SK-N-SH (cell line): ENCODE measurements at regions not wholly inside any gene's neighbourhood (a gene's known extent, or its start where the extent isn't known, plus 50 kb on each side); places are given as distances from the start of the nearest gene placed in this dataset.

Experiments used
- CTCF ChIA-PET: fragments of 300-600, 350-600 bp; formaldehyde crosslinking; extraction: SDS; loops from one replicate; lab custom pipeline; 2021; lab: Yijun Ruan, JAX
- POLR2A ChIA-PET: fragments of 350-600 bp; sonication (Branson Sonifier 250); formaldehyde crosslinking; extraction: SDS; loops from one replicate; lab custom pipeline; 2020; ENCODE audit warnings: antibody characterized with exemption, inconsistent platforms; lab: Yijun Ruan, JAX
- DNase-seq: peaks from one replicate; pipeline ENCODE4 v3.0.0; 2012
- H2AFZ ChIP-seq: fragments of 200-600 bp; sonication (generic); 2 replicates; pipeline ENCODE4 v1.8.1; 2016; ENCODE audit warnings: antibody characterized with exemption, mild to moderate bottlenecking, low read depth
- H3F3A ChIP-seq: fragments of 200-600 bp; sonication (generic); replicated peaks from 2 replicates; pipeline ENCODE3; 2016; ENCODE audit warnings: antibody characterized with exemption, mild to moderate bottlenecking; ENCODE audit not compliant: insufficient read depth
- H3K27ac ChIP-seq, 2 experiments: fragments of 200-500 bp in 1 of 2; fragments of 200-600 bp in 1 of 2; sonication (Bioruptor generic) in 1 of 2; sonication (generic), shearing (Covaris generic) in 1 of 2; 2 replicates each; pipeline versions ENCODE4 v1.5.1 to v1.6.1; 2014 to 2016; ENCODE audit warnings: low read depth in 2 of 2, inconsistent platforms in 1 of 2, low read length in 1 of 2, mild to moderate bottlenecking in 1 of 2, mixed read lengths in 1 of 2
- H3K27me3 ChIP-seq: fragments of 200-600 bp; sonication (generic), shearing (Covaris generic); 2 replicates; pipeline ENCODE4 v1.6.1; 2016; ENCODE audit warnings: mixed run types; ENCODE audit not compliant: insufficient read depth
- H3K36me3 ChIP-seq, 2 experiments: fragments of 200-500 bp in 1 of 2; fragments of 200-600 bp in 1 of 2; sonication (Bioruptor generic) in 1 of 2; sonication (generic) in 1 of 2; replicated peaks in 1 of 2; 2 replicates each; pipeline versions ENCODE3 to v1.5.1; 2014 to 2016; ENCODE audit warnings: low read length in 1 of 2, mild to moderate bottlenecking in 1 of 2; ENCODE audit not compliant: insufficient read depth in 2 of 2, control insufficient read depth in 1 of 2
- H3K4me1 ChIP-seq, 2 experiments: fragments of 200-500 bp in 1 of 2; fragments of 200-600 bp in 1 of 2; sonication (Bioruptor generic) in 1 of 2; sonication (generic), shearing (Covaris generic) in 1 of 2; 2 replicates each; pipeline versions ENCODE4 v1.5.1 to v1.6.1; 2014 to 2016; ENCODE audit warnings: low read depth in 1 of 2, low read length in 1 of 2, mixed run types in 1 of 2; ENCODE audit not compliant: insufficient read depth in 2 of 2, control insufficient read depth in 1 of 2
- H3K4me2 ChIP-seq: fragments of 200-600 bp; sonication (generic), shearing (Covaris generic); 2 replicates; pipeline ENCODE4 v1.6.1; 2017; ENCODE audit warnings: mixed run types
- H3K4me3 ChIP-seq, 2 experiments: fragments of 200-500 bp in 1 of 2; fragments of 200-600 bp in 1 of 2; sonication (Bioruptor generic) in 1 of 2; sonication (generic), shearing (Covaris generic) in 1 of 2; 2 replicates each; pipeline versions ENCODE4 v1.5.1 to v1.8.1; 2014 to 2016; ENCODE audit warnings: low read depth in 2 of 2, inconsistent platforms in 1 of 2, low read length in 1 of 2, mild to moderate bottlenecking in 1 of 2, mixed read lengths in 1 of 2, moderate library complexity in 1 of 2
- H3K79me2 ChIP-seq: fragments of 200-600 bp; sonication (generic); 2 replicates; pipeline ENCODE4 v1.8.1; 2017; ENCODE audit warnings: mild to moderate bottlenecking; ENCODE audit not compliant: insufficient read depth
- H3K9ac ChIP-seq: fragments of 200-600 bp; sonication (generic); 2 replicates; pipeline ENCODE4 v1.6.1; 2017; ENCODE audit warnings: mixed run types
- H3K9me2 ChIP-seq: fragments of 200-600 bp; sonication (generic); 2 replicates; pipeline ENCODE4 v1.6.1; 2017; ENCODE audit warnings: mixed run types
- H3K9me3 ChIP-seq: fragments of 200-600 bp; sonication (generic); 2 replicates; pipeline ENCODE4 v1.6.1; 2017; ENCODE audit warnings: mixed run types, mild to moderate bottlenecking, moderate library complexity
- H4K20me1 ChIP-seq: fragments of 200-600 bp; sonication (generic); 2 replicates; pipeline ENCODE4 v1.6.1; 2017; ENCODE audit warnings: mild to moderate bottlenecking, mixed run types; ENCODE audit not compliant: insufficient read depth
- FOXM1 ChIP-seq: IDR thresholded peaks from 2 replicates; pipeline ENCODE4 v1.4.0; 2012; ENCODE audit warnings: low read depth, mild to moderate bottlenecking
- GABPA ChIP-seq: IDR thresholded peaks from 2 replicates; pipeline ENCODE4 v1.4.0; 2012; ENCODE audit warnings: low read depth, mild to moderate bottlenecking
- MEF2A ChIP-seq: IDR thresholded peaks from 2 replicates; pipeline ENCODE4 v1.4.0; 2012; ENCODE audit warnings: low read depth, borderline replicate concordance
- NFIC ChIP-seq: IDR thresholded peaks from 2 replicates; pipeline ENCODE4 v1.4.0; 2012; ENCODE audit warnings: borderline replicate concordance
- RCOR1 ChIP-seq: fragments of 150-350 bp; IDR thresholded peaks from 2 replicates; pipeline ENCODE4 v1.6.1; 2017; ENCODE audit warnings: antibody characterized with exemption, low read length
- REST ChIP-seq: IDR thresholded peaks from 2 replicates; pipeline ENCODE4 v1.6.1; 2012; ENCODE audit warnings: mild to moderate bottlenecking, low read depth, low read length, moderate library complexity
- RFX5 ChIP-seq: IDR thresholded peaks from 2 replicates; pipeline ENCODE4 v1.6.1; 2012; ENCODE audit warnings: mild to moderate bottlenecking, improper control_type of control experiment, low read length
- TAF1 ChIP-seq: IDR thresholded peaks from 2 replicates; pipeline ENCODE4 v1.6.1; 2012; ENCODE audit warnings: low read depth, mild to moderate bottlenecking, low read length, moderate library complexity, borderline replicate concordance
- ZBTB33 ChIP-seq: IDR thresholded peaks from 2 replicates; pipeline ENCODE4 v1.4.0; 2012; ENCODE audit warnings: low read depth, borderline replicate concordance
- WGBS: methylation state at CpG from one replicate; pipeline ENCODE4 v1.1.6; 2017; ENCODE audit warnings: low lambda C conversion rate; 5-methylcytosine and 5-hydroxymethylcytosine counted together
- TF ChIP-seq, protein P1 (sequence below): IDR thresholded peaks from 2 replicates; pipeline ENCODE4 v1.4.0; 2012; ENCODE audit warnings: low read depth
- TF ChIP-seq, protein P2 (sequence below): IDR thresholded peaks from 2 replicates; pipeline ENCODE4 v1.4.0; 2012; ENCODE audit warnings: low read depth, borderline replicate concordance

GRCh38 chr20:52404671-52405070 is 213.1 kb upstream of the ZFP64 start:
- no peak for DNase-seq
- H3K9me2 ChIP-seq, result no peaks in the 10 kb centered on the region
- H3K27me3 ChIP-seq, result no peaks in the 10 kb centered on the region
- no peaks in the 10 kb centered on the region for H3K9me3 ChIP-seq
- H3K79me2 ChIP-seq, result no peaks in the 10 kb centered on the region
- H4K20me1 ChIP-seq, result no peaks in the 10 kb centered on the region
- no peak overlapping the region for H2AFZ ChIP-seq
- TF ChIP-seq REST, result no peak
- TF ChIP-seq NFIC, result no peak
- no peak for TF ChIP-seq RFX5
- no peak for TF ChIP-seq MEF2A
- no peak for TF ChIP-seq RCOR1
- no peak for TF ChIP-seq FOXM1
- TF ChIP-seq GABPA, result no peak
- TF ChIP-seq, protein P1, sequence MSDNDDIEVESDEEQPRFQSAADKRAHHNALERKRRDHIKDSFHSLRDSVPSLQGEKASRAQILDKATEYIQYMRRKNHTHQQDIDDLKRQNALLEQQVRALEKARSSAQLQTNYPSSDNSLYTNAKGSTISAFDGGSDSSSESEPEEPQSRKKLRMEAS, result no peak
- no peaks in the 10 kb centered on the region for H3K36me3 ChIP-seq
- H3K4me2 ChIP-seq, result no peak overlapping the region
- POLR2A ChIA-PET, result no interaction called here
- WGBS, result 31% methylated on average over 3 of the region's 3 CpGs
- no peak overlapping the region for H3K4me3 ChIP-seq
- H3F3A ChIP-seq, result no peaks in the 10 kb centered on the region
- no peaks in the 10 kb centered on the region for H3K4me1 ChIP-seq
- CTCF ChIA-PET, result interaction anchor here (0.8 kb wide), 1 partner anchor 26 kb away, joined by 3 read pairs; no protein-coding TSS in a partner anchor
- H3K27ac ChIP-seq, result no peak overlapping the region
- no peak overlapping the region for H3K9ac ChIP-seq

DNA sequence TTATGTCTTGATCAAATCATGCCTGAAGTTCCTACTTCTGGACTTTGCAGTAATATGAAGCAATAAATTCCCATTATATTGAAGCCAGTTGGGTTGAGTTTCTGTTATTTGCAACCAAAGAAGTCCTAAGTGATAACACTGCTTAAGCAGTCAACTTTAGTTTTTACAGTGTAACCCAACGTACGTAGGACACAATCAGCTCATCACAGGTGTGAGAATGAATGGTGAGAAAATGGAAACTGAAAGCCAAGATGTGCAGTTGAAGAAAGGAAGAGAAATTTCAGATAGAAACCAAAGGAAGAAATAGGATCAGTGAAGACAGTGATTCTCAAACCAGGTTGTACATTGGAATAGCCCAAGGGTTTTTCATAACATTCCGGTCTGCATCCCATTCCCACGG is 211.4 kb upstream of the ZFP64 start:
- H3K27ac ChIP-seq, result no peak overlapping the region
- 79% methylated on average over 4 of the region's 4 CpGs for WGBS
- H2AFZ ChIP-seq, result no peak overlapping the region
- ChIA-PET POLR2A (no interaction called here), CTCF (interaction anchor here (1.2 to 1.6 kb wide), 2 partner anchors 20 to 91 kb away, joined by 3 to 5 read pairs; no protein-coding TSS in a partner anchor)
- H3F3A ChIP-seq, result no peaks in the 10 kb centered on the region
- TF ChIP-seq, protein P2, sequence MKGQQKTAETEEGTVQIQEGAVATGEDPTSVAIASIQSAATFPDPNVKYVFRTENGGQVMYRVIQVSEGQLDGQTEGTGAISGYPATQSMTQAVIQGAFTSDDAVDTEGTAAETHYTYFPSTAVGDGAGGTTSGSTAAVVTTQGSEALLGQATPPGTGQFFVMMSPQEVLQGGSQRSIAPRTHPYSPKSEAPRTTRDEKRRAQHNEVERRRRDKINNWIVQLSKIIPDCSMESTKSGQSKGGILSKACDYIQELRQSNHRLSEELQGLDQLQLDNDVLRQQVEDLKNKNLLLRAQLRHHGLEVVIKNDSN, result no peak
- TF ChIP-seq RFX5 (no peak), ZBTB33 (no peak), MEF2A (no peak), TAF1 (no peak)
- TF ChIP-seq, protein P1, result no peak
- no peaks in the 10 kb centered on the region for H3K79me2 ChIP-seq
- no peak overlapping the region for H3K4me3 ChIP-seq
- H3K36me3 ChIP-seq, result no peaks in the 10 kb centered on the region
- no peaks in the 10 kb centered on the region for H3K4me1 ChIP-seq
- no peak overlapping the region for H3K4me2 ChIP-seq
- H4K20me1 ChIP-seq, result no peaks in the 10 kb centered on the region
- H3K27me3 ChIP-seq, result no peaks in the 10 kb centered on the region
- H3K9me3 ChIP-seq, result no peaks in the 10 kb centered on the region
- DNase-seq, result no peak
- no peak overlapping the region for H3K9ac ChIP-seq
- no peaks in the 10 kb centered on the region for H3K9me2 ChIP-seq
